Calu3 (cell line): ENCODE measurements at regions not wholly inside any gene's neighbourhood (a gene's known extent, or its start where the extent isn't known, plus 50 kb on each side); places are given as distances from the start of the nearest gene placed in this dataset.

ENCODE experiments used
- BruUV-seq: library from RNA; stranded (reverse); fragments of 400-500 nt; replicated peaks from 2 replicates; lab custom pipeline; 2021; lab: Mats Ljungman, UMichigan
- CTCF ChIA-PET: fragments of 300-600 bp; sonication (Branson Sonifier 250); formaldehyde crosslinking; loops from one replicate; lab custom pipeline; 2022; ENCODE audit warnings: antibody characterized with exemption; lab: Charles Lee
- DNase-seq: peaks from one replicate; pipeline ENCODE4 v3.0.0; 2022
- H3K27ac Mint-ChIP-seq: one replicate; pipeline ENCODE4 v1.8.0; 2022; ENCODE audit warnings: mixed read lengths; ENCODE audit not compliant: unreplicated experiment
- H3K27me3 Mint-ChIP-seq: one replicate; pipeline ENCODE4 v1.8.0; 2022; ENCODE audit warnings: mixed read lengths; ENCODE audit not compliant: unreplicated experiment
- H3K36me3 Mint-ChIP-seq: one replicate; pipeline ENCODE4 v1.8.0; 2022; ENCODE audit warnings: mild to moderate bottlenecking, moderate library complexity, mixed read lengths; ENCODE audit not compliant: insufficient read depth, unreplicated experiment
- H3K4me1 Mint-ChIP-seq: one replicate; pipeline ENCODE4 v1.8.0; 2022; ENCODE audit warnings: mild to moderate bottlenecking, low read depth, mixed read lengths; ENCODE audit not compliant: unreplicated experiment
- H3K4me3 Mint-ChIP-seq: one replicate; pipeline ENCODE4 v1.8.0; 2022; ENCODE audit warnings: mild to moderate bottlenecking, low read depth, moderate library complexity, mixed read lengths; ENCODE audit not compliant: unreplicated experiment
- H3K9me3 Mint-ChIP-seq: one replicate; pipeline ENCODE4 v1.8.0; 2022; ENCODE audit warnings: low read depth, mixed read lengths; ENCODE audit not compliant: unreplicated experiment
- CTCF ChIP-seq: fragments of 200-600 bp; IDR thresholded peaks from one replicate; pipeline ENCODE4 v1.8.0; 2022; ENCODE audit warnings: antibody characterized with exemption; ENCODE audit not compliant: unreplicated experiment
- intact Hi-C: fragments of 100-400 bp; cut with micrococcal nuclease; formaldehyde crosslinking; loops from one replicate; pipeline ENCODE4 v1.10.0; 2022; ENCODE audit not compliant: unreplicated experiment

- CTCF ChIA-PET = no interaction called here
- intact Hi-C loops = no loop called here
- H3K9me3 Mint-ChIP-seq = peaks cover 14% of the 10 kb centered on the region
- DNase-seq = no peak
- H3K4me1 Mint-ChIP-seq = no peaks in the 10 kb centered on the region
- no peaks in the 10 kb centered on the region for H3K27me3 Mint-ChIP-seq
- no peak overlapping the region for H3K4me3 Mint-ChIP-seq
- H3K27ac Mint-ChIP-seq = no peak overlapping the region
- no TSS peak for BruUV-seq
- TF ChIP-seq CTCF = no peak
- H3K36me3 Mint-ChIP-seq = no peaks in the 10 kb centered on the region
These were observed 100.4 kb downstream of the C1orf94 start for GRCh38 chr1:34277150-34277549.

- DNase-seq = no peak
- intact Hi-C loops = no loop called here
- Mint-ChIP-seq H3K36me3 (no peaks in the 10 kb centered on the region), H3K9me3 (peaks cover 12% of the 10 kb centered on the region), H3K27ac (no peak overlapping the region), H3K27me3 (no peaks in the 10 kb centered on the region), H3K4me3 (no peak overlapping the region), H3K4me1 (no peaks in the 10 kb centered on the region)
- BruUV-seq = no TSS peak
- TF ChIP-seq CTCF = no peak
- CTCF ChIA-PET = no interaction called here
These were observed 101.5 kb downstream of the C1orf94 start for GRCh38 chr1:34278211-34278610.

GRCh38 chr1:34279971-34280370 is 103.3 kb downstream of the C1orf94 start:
- BruUV-seq = no TSS peak
- peaks cover 16% of the 10 kb centered on the region for H3K9me3 Mint-ChIP-seq
- H3K27ac Mint-ChIP-seq = no peak overlapping the region
- H3K4me3 Mint-ChIP-seq = no peak overlapping the region
- no peaks in the 10 kb centered on the region for H3K4me1 Mint-ChIP-seq
- intact Hi-C loops = no loop called here
- TF ChIP-seq CTCF = no peak
- CTCF ChIA-PET = no interaction called here
- no peak for DNase-seq
- H3K27me3 Mint-ChIP-seq = no peaks in the 10 kb centered on the region
- no peaks in the 10 kb centered on the region for H3K36me3 Mint-ChIP-seq

GRCh38 chr1:34280509-34280908 is 103.8 kb downstream of the C1orf94 start:
- intact Hi-C loops = no loop called here
- H3K27ac Mint-ChIP-seq = no peak overlapping the region
- BruUV-seq = no TSS peak
- no peaks in the 10 kb centered on the region for H3K36me3 Mint-ChIP-seq
- no peaks in the 10 kb centered on the region for H3K27me3 Mint-ChIP-seq
- no peaks in the 10 kb centered on the region for H3K4me1 Mint-ChIP-seq
- peaks cover 16% of the 10 kb centered on the region for H3K9me3 Mint-ChIP-seq
- no peak for DNase-seq
- CTCF ChIA-PET = no interaction called here
- H3K4me3 Mint-ChIP-seq = no peak overlapping the region
- no peak for TF ChIP-seq CTCF
